ENCODE measurements at regions not wholly inside any gene's neighbourhood (a gene's known extent, or its start where the extent isn't known, plus 50 kb on each side); places are given as distances from the start of the nearest gene placed in this dataset.
"Not testable (repeated sequence)": the region's sequence is repeated elsewhere in the genome, so short reads cannot be mapped to it uniquely, and the experiment has no call there.

DNA sequence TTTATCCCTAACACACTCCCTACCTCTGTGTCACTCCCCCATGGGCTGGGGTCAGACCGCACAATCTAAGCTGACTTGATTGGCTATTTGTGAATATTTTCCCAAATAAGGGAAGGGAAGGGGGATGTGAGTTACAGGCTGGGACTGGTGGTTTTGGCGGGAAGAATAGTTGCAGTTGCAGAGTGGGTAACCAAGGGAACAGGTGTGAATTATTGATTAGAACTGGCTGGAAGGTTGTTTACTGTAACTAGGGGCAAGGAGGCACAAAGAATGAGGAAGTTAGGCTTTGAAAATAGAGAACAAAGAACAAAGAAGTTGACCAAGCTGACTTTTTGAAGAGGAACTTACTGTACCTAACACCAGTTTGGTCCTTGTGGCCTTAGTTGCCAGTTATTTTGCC, 88.0 kb upstream of the XAGE2 start:
- Histone ChIP-seq H3K4me1 (replicated peaks in 1 of 2) (no peaks in the 10 kb centered on the region), H3K27ac (no peak overlapping the region), H3K36me3 (replicated peaks in 1 of 2) (no peaks in the 10 kb centered on the region), H3K4me3 (no peak overlapping the region), H3K9me3 (replicated peaks in 1 of 3) (peaks cover 0 to 5% (median 0%) of the 10 kb centered on the region in 3 donors), H3K27me3 (peaks cover 40% of the 10 kb centered on the region)
- intact Hi-C loops (cut with DNase I): no loop called here
- DNase-seq: no peak
- WGBS, 4 donors: 60 to 83% (median 76%) methylated on average over 1 to 2 of the region's 2 CpGs
- no peak for TF ChIP-seq POLR2A (IDR thresholded peaks at IDR 0.05)
- TF ChIP-seq, protein P1, sequence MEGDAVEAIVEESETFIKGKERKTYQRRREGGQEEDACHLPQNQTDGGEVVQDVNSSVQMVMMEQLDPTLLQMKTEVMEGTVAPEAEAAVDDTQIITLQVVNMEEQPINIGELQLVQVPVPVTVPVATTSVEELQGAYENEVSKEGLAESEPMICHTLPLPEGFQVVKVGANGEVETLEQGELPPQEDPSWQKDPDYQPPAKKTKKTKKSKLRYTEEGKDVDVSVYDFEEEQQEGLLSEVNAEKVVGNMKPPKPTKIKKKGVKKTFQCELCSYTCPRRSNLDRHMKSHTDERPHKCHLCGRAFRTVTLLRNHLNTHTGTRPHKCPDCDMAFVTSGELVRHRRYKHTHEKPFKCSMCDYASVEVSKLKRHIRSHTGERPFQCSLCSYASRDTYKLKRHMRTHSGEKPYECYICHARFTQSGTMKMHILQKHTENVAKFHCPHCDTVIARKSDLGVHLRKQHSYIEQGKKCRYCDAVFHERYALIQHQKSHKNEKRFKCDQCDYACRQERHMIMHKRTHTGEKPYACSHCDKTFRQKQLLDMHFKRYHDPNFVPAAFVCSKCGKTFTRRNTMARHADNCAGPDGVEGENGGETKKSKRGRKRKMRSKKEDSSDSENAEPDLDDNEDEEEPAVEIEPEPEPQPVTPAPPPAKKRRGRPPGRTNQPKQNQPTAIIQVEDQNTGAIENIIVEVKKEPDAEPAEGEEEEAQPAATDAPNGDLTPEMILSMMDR (IDR thresholded peaks at IDR 0.05): no peak

DNA sequence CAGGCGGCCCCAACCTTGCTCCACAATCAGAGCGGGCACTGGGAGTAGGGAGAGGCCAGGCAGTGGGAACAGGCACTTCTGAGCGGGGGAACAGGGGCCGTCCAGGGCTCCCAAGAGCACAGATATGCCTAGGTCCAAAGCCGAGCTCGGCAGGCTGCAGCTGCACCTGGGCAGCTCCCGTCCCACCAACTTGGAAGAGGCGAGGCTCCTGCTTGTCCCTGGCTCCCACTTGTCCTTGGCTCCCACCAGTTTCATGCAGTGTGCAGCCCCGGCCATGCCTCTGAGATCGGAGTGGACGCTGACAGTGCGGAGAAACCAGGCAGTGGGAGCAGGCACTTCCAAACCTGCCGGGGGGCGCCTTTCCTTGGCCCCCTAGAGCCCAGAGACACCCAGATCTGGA, 84.0 kb upstream of the XAGE2 start:
- TF ChIP-seq, protein P1 (IDR thresholded peaks at IDR 0.05): no peak
- no peak for TF ChIP-seq POLR2A (IDR thresholded peaks at IDR 0.05)
- Histone ChIP-seq H3K27me3 (peaks cover 58% of the 10 kb centered on the region), H3K4me1 (replicated peaks in 1 of 2) (no peaks in the 10 kb centered on the region), H3K9me3 (replicated peaks in 1 of 3) (peaks cover 0 to 5% (median 0%) of the 10 kb centered on the region in 3 donors), H3K27ac (no peak overlapping the region), H3K4me3 (no peak overlapping the region), H3K36me3 (replicated peaks in 1 of 2) (no peaks in the 10 kb centered on the region)
- 72 to 78% (median 77%) methylated on average over 6 to 14 of the region's 14 CpGs; no CpG with 5 or more reads in 1 of the 4 donors for WGBS, 4 donors
- no peak for DNase-seq
- intact Hi-C loops (cut with DNase I): no loop called here

- H3K27ac ChIP-seq; H3K4me3 ChIP-seq; H3K27me3 ChIP-seq; intact Hi-C loops (cut with DNase I); DNase-seq; H3K4me1 ChIP-seq (replicated peaks in 1 of 2); H3K9me3 ChIP-seq (replicated peaks in 1 of 3); H3K36me3 ChIP-seq (replicated peaks in 1 of 2): not testable (repeated sequence)
- WGBS, 4 donors: 54 to 100% (median 58%) methylated on average over 1 to 6 of the region's 6 CpGs
These were observed 69.9 kb upstream of the XAGE2 start for GRCh38 chrX:52298968-52299367.

DNA sequence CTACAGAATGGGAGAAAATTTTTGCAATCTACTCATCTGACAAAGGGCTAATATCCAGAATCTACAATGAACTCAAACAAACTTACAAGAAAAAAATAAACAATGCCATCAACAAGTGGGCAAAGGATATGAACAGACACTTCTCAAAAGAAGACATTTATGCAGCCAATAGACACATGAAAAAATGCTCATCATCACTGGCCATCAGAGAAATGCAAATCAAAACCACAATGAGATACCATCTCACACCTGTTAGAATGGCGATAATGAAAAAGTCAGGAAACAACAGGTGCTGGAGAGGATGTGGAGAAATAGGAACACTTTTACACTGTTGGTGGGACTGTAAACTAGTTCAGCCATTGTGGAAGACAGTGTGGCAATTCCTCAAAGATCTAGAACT, 60.3 kb upstream of the XAGE2 start:
- peaks cover 33% of the 10 kb centered on the region for H3K27me3 ChIP-seq
- H3K36me3 ChIP-seq (replicated peaks in 1 of 2); H3K4me1 ChIP-seq (replicated peaks in 1 of 2); intact Hi-C loops (cut with DNase I); H3K9me3 ChIP-seq (replicated peaks in 1 of 3); H3K27ac ChIP-seq; DNase-seq; H3K4me3 ChIP-seq: not testable (repeated sequence)
- WGBS, 4 donors: 85 to 100% (median 96%) methylated on average over 1 of the region's 1 CpG

Data from adrenal gland (tissue), 9 donors.